HT1080 (cell line): ENCODE measurements at regions not wholly inside any gene's neighbourhood (a gene's known extent, or its start where the extent isn't known, plus 50 kb on each side); places are given as distances from the start of the nearest gene placed in this dataset.
"Not testable (repeated sequence)": the region's sequence is repeated elsewhere in the genome, so short reads cannot be mapped to it uniquely, and the experiment has no call there.

Experiments
- DNase-seq: peaks from one replicate; pipeline ENCODE4 v3.0.0-alpha.2; 2015; ENCODE audit warnings: low read depth

GRCh38 chr3:109984976-109985375, 647.6 kb upstream of the DPPA4 start:
- DNase-seq: no peak

- DNase-seq: peak; percentile 54
These were observed 648.7 kb upstream of the DPPA4 start for GRCh38 chr3:109985943-109986555.

GRCh38 chr3:109994853-109995252, 657.5 kb upstream of the DPPA4 start:
- no peak for DNase-seq

- no peak for DNase-seq
These were observed 658.0 kb upstream of the DPPA4 start for GRCh38 chr3:109995377-109995776.

GRCh38 chr3:110001905-110002304, 664.6 kb upstream of the DPPA4 start:
- DNase-seq: not testable (repeated sequence)

GRCh38 chr3:110006913-110007312, 669.6 kb upstream of the DPPA4 start:
- no peak for DNase-seq

GRCh38 chr3:110015231-110015963, 678.1 kb upstream of the DPPA4 start:
- DNase-seq: no peak

GRCh38 chr3:110016235-110016815, 679.0 kb upstream of the DPPA4 start:
- DNase-seq: no peak

GRCh38 chr3:110017304-110017703, 680.0 kb upstream of the DPPA4 start:
- no peak for DNase-seq

- no peak for DNase-seq
These were observed 684.3 kb upstream of the DPPA4 start for GRCh38 chr3:110021659-110022058.

- DNase-seq: not testable (repeated sequence)
These were observed 685.7 kb upstream of the DPPA4 start for GRCh38 chr3:110023022-110023421.

- DNase-seq: no peak
These were observed 689.1 kb upstream of the DPPA4 start for GRCh38 chr3:110026421-110026820.

GRCh38 chr3:110027446-110028080, 690.2 kb upstream of the DPPA4 start:
- peak; percentile 74 for DNase-seq

GRCh38 chr3:110031975-110032374, 694.6 kb upstream of the DPPA4 start:
- no peak for DNase-seq

GRCh38 chr3:110059431-110059830, 722.1 kb upstream of the DPPA4 start:
- DNase-seq: no peak

GRCh38 chr3:110062716-110063115, 725.4 kb upstream of the DPPA4 start:
- no peak for DNase-seq

GRCh38 chr3:110063178-110063577, 725.8 kb upstream of the DPPA4 start:
- DNase-seq: no peak

GRCh38 chr3:110066206-110066605, 728.9 kb upstream of the DPPA4 start:
- no peak for DNase-seq

GRCh38 chr3:110067527-110067926, 730.2 kb upstream of the DPPA4 start:
- no peak for DNase-seq

- DNase-seq: peak; percentile 42
These were observed 732.4 kb upstream of the DPPA4 start for GRCh38 chr3:110069761-110070160.

GRCh38 chr3:110070161-110070916, 733.0 kb upstream of the DPPA4 start:
- peak; percentile 40 for DNase-seq

GRCh38 chr3:110074095-110074494, 736.7 kb upstream of the DPPA4 start:
- no peak for DNase-seq
